DOHH2 (cell line): ENCODE measurements at regions not wholly inside any gene's neighbourhood (a gene's known extent, or its start where the extent isn't known, plus 50 kb on each side); places are given as distances from the start of the nearest gene placed in this dataset.

Experiments
- CTCF ChIP-seq: fragments of 200-600 bp; sonication (generic); IDR thresholded peaks from one replicate; pipeline ENCODE4 v1.5.1; 2014; ENCODE audit warnings: antibody characterized with exemption, mild to moderate bottlenecking, low read depth, low read length; ENCODE audit not compliant: poor library complexity, severe bottlenecking
- EZH2phosphoT487 ChIP-seq: fragments of 200-600 bp; sonication (generic); IDR thresholded peaks from 2 replicates; pipeline ENCODE4 v1.6.1; 2017; ENCODE audit warnings: borderline replicate concordance, mild to moderate bottlenecking, antibody characterized with exemption, low read length, moderate library complexity, mixed read lengths

- TF ChIP-seq CTCF (no peak), EZH2phosphoT487 (no peak)
Measured at GRCh38 chr11:101835506-101836063, 79.2 kb upstream of the CEP126 start.
